Ishikawa (cell line): ENCODE measurements at regions not wholly inside any gene's neighbourhood (a gene's known extent, or its start where the extent isn't known, plus 50 kb on each side); places are given as distances from the start of the nearest gene placed in this dataset.

Experiments used
- CEBPB ChIP-seq: IDR thresholded peaks from 2 replicates; pipeline ENCODE4 v1.6.1; 2012
- CREB1 ChIP-seq: IDR thresholded peaks from 2 replicates; pipeline ENCODE4 v1.6.1; 2012; ENCODE audit warnings: low read depth
- EGR1 ChIP-seq: IDR thresholded peaks from 2 replicates; pipeline ENCODE4 v1.6.1; 2012
- EP300 ChIP-seq: IDR thresholded peaks from 2 replicates; pipeline ENCODE4 v1.6.1; 2012; ENCODE audit warnings: borderline replicate concordance
- FOXM1 ChIP-seq: IDR thresholded peaks from 2 replicates; pipeline ENCODE4 v1.6.1; 2012; ENCODE audit warnings: low read depth, borderline replicate concordance
- MAX ChIP-seq: IDR thresholded peaks from 2 replicates; pipeline ENCODE4 v1.6.1; 2012
- NFIC ChIP-seq: IDR thresholded peaks from 2 replicates; pipeline ENCODE4 v1.6.1; 2012
- RAD21 ChIP-seq: IDR thresholded peaks from 2 replicates; pipeline ENCODE4 v1.6.1; 2012; ENCODE audit warnings: low read depth
- REST ChIP-seq: IDR thresholded peaks from 2 replicates; pipeline ENCODE4 v1.6.1; 2012; ENCODE audit warnings: low read depth, mild to moderate bottlenecking
- TAF1 ChIP-seq: IDR thresholded peaks from 2 replicates; pipeline ENCODE4 v1.6.1; 2012; ENCODE audit warnings: low read depth, mild to moderate bottlenecking
- TCF12 ChIP-seq: IDR thresholded peaks from 2 replicates; pipeline ENCODE4 v1.6.1; 2012; ENCODE audit warnings: low read depth
- TEAD4 ChIP-seq: IDR thresholded peaks from 2 replicates; pipeline ENCODE4 v1.6.1; 2012
- USF1 ChIP-seq: IDR thresholded peaks from 2 replicates; pipeline ENCODE4 v1.6.1; 2012
- YY1 ChIP-seq: IDR thresholded peaks from 2 replicates; pipeline ENCODE4 v1.6.1; 2012; ENCODE audit warnings: low read depth
- ZBTB7A ChIP-seq: IDR thresholded peaks from 2 replicates; pipeline ENCODE4 v1.6.1; 2012; ENCODE audit warnings: low read depth

GRCh38 chr2:180669016-180669415, 311.4 kb upstream of the UBE2E3 start:
- no peak for TF ChIP-seq YY1
- no peak for TF ChIP-seq EGR1
- no peak for TF ChIP-seq TAF1
- TF ChIP-seq REST, result no peak
- no peak for TF ChIP-seq MAX
- no peak for TF ChIP-seq NFIC
- no peak for TF ChIP-seq CEBPB
- TF ChIP-seq ZBTB7A, result no peak
- no peak for TF ChIP-seq USF1
- TF ChIP-seq RAD21, result no peak
- no peak for TF ChIP-seq TCF12
- no peak for TF ChIP-seq EP300
- TF ChIP-seq TEAD4, result no peak
- TF ChIP-seq CREB1, result no peak
- no peak for TF ChIP-seq FOXM1

- no peak for TF ChIP-seq YY1
- TF ChIP-seq USF1, result no peak
- TF ChIP-seq FOXM1, result no peak
- TF ChIP-seq CREB1, result no peak
- TF ChIP-seq RAD21, result no peak
- no peak for TF ChIP-seq NFIC
- no peak for TF ChIP-seq ZBTB7A
- TF ChIP-seq TAF1, result no peak
- no peak for TF ChIP-seq CEBPB
- TF ChIP-seq EP300, result no peak
- no peak for TF ChIP-seq TEAD4
- no peak for TF ChIP-seq REST
- no peak for TF ChIP-seq EGR1
- no peak for TF ChIP-seq MAX
- TF ChIP-seq TCF12, result no peak
Observed at GRCh38 chr2:180664507-180664906, 315.9 kb upstream of the UBE2E3 start.

- TF ChIP-seq CREB1 (no peak), TCF12 (no peak), NFIC (no peak), EGR1 (no peak), REST (no peak), CEBPB (no peak), FOXM1 (no peak), YY1 (no peak), USF1 (no peak), TEAD4 (no peak), TAF1 (no peak), EP300 (no peak), ZBTB7A (no peak), RAD21 (no peak), MAX (no peak)
Observed at GRCh38 chr2:180662941-180663471, 317.4 kb upstream of the UBE2E3 start.

GRCh38 chr2:180662521-180662920, 317.9 kb upstream of the UBE2E3 start:
- TF ChIP-seq USF1, result no peak
- TF ChIP-seq TAF1, result no peak
- TF ChIP-seq NFIC, result no peak
- TF ChIP-seq TEAD4, result no peak
- TF ChIP-seq EGR1, result no peak
- TF ChIP-seq TCF12, result no peak
- TF ChIP-seq EP300, result no peak
- no peak for TF ChIP-seq CEBPB
- TF ChIP-seq MAX, result no peak
- TF ChIP-seq RAD21, result no peak
- TF ChIP-seq FOXM1, result no peak
- TF ChIP-seq CREB1, result no peak
- TF ChIP-seq ZBTB7A, result no peak
- TF ChIP-seq YY1, result no peak
